Hepatocyte (in vitro differentiated cells): ENCODE measurements at regions not wholly inside any gene's neighbourhood (a gene's known extent, or its start where the extent isn't known, plus 50 kb on each side); places are given as distances from the start of the nearest gene placed in this dataset.

Experiments used
- DNase-seq: peaks from one replicate; pipeline ENCODE4 v3.0.0-alpha.2; 2016; ENCODE audit warnings: low spot score
- H2AFZ ChIP-seq: fragments of 200-600 bp; sonication (generic); 2 replicates; pipeline ENCODE4 v1.6.0; 2016; ENCODE audit warnings: antibody characterized with exemption, mild to moderate bottlenecking
- H3K27ac ChIP-seq: fragments of 200-600 bp; sonication (generic); 2 replicates; pipeline ENCODE4 v1.5.1; 2016; ENCODE audit warnings: mild to moderate bottlenecking
- H3K27me3 ChIP-seq: fragments of 200-600 bp; sonication (generic); 2 replicates; pipeline ENCODE4 v1.6.1; 2016
- H3K36me3 ChIP-seq: fragments of 200-600 bp; sonication (generic); replicated peaks from 2 replicates; pipeline ENCODE4 v1.5.1; 2016; ENCODE audit warnings: low read depth; ENCODE audit not compliant: insufficient read depth
- H3K4me1 ChIP-seq: fragments of 200-600 bp; sonication (generic); 2 replicates; pipeline ENCODE4 v1.5.1; 2016; ENCODE audit warnings: mild to moderate bottlenecking, moderate library complexity; ENCODE audit not compliant: insufficient read depth
- H3K4me2 ChIP-seq: fragments of 200-600 bp; sonication (generic); 2 replicates; pipeline ENCODE4 v1.6.0; 2016
- H3K4me3 ChIP-seq: fragments of 200-600 bp; sonication (generic); 2 replicates; pipeline ENCODE4 v1.5.1; 2016; ENCODE audit warnings: mild to moderate bottlenecking
- H3K79me2 ChIP-seq: fragments of 200-600 bp; sonication (generic); 2 replicates; pipeline ENCODE4 v1.6.0; 2017; ENCODE audit warnings: mild to moderate bottlenecking
- H3K9me2 ChIP-seq: fragments of 200-600 bp; sonication (generic); replicated peaks from 2 replicates; pipeline ENCODE4 v1.6.0; 2017; ENCODE audit warnings: mild to moderate bottlenecking; ENCODE audit not compliant: insufficient read depth
- H3K9me3 ChIP-seq: fragments of 200-600 bp; sonication (generic); 2 replicates; pipeline ENCODE4 v1.5.1; 2016; ENCODE audit warnings: low read depth, mild to moderate bottlenecking
- H4K20me1 ChIP-seq: fragments of 200-600 bp; sonication (generic); 2 replicates; pipeline ENCODE4 v1.6.0; 2016; ENCODE audit warnings: mild to moderate bottlenecking; ENCODE audit not compliant: insufficient read depth, poor library complexity, severe bottlenecking
- EZH2 ChIP-seq: fragments of 200-600 bp; sonication (generic); IDR thresholded peaks from 2 replicates; pipeline ENCODE4 v1.6.1; 2016; ENCODE audit warnings: antibody characterized with exemption, mild to moderate bottlenecking, borderline replicate concordance
- EZH2phosphoT487 ChIP-seq: fragments of 200-600 bp; sonication (generic); IDR thresholded peaks from one replicate; pipeline ENCODE4 v1.6.1; 2018; ENCODE audit warnings: antibody characterized with exemption, mild to moderate bottlenecking, low read depth, moderate library complexity; ENCODE audit not compliant: unreplicated experiment, severe bottlenecking
- WGBS: methylation state at CpG from one replicate; pipeline ENCODE4 v1.1.6; 2016; ENCODE audit warnings: low lambda C conversion rate; ENCODE audit errors: missing lambda C conversion rate; 5-methylcytosine and 5-hydroxymethylcytosine counted together
- TF ChIP-seq, protein P1 (sequence below): fragments of 200-600 bp; sonication (generic); IDR thresholded peaks from 2 replicates; pipeline ENCODE4 v1.5.1; 2016; ENCODE audit warnings: antibody characterized with exemption, mild to moderate bottlenecking; ENCODE audit not compliant: poor library complexity

DNA sequence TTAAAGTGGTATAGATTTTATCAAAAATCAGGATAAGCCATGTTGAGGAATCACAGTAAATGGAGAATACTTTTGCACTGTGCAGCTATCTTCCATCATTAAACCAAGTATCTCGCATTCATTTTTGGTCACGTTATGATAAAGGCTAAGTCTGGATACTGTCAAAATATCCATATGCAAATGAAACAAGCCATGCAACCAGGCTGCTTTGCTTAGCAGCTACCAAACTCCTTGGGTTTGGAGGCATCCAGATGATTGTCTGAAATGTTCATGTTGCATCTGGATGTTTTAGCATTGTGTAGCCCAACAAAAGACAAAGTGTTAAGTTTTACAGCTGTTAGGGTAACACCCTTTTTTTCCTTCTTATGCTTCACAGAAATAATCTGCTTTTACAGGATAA, 322.9 kb upstream of the MDFIC2 start:
- Histone ChIP-seq H3K36me3 (no peaks in the 10 kb centered on the region), H2AFZ (no peak overlapping the region), H3K4me1 (no peaks in the 10 kb centered on the region), H3K4me3 (no peak overlapping the region), H3K9me3 (no peaks in the 10 kb centered on the region), H3K9me2 (no peaks in the 10 kb centered on the region), H3K4me2 (no peak overlapping the region), H3K79me2 (no peaks in the 10 kb centered on the region), H3K27ac (no peak overlapping the region), H4K20me1 (no peaks in the 10 kb centered on the region), H3K27me3 (no peaks in the 10 kb centered on the region)
- no peak for DNase-seq
- 48% methylated on average over 2 of the region's 2 CpGs for WGBS
- TF ChIP-seq, protein P1, sequence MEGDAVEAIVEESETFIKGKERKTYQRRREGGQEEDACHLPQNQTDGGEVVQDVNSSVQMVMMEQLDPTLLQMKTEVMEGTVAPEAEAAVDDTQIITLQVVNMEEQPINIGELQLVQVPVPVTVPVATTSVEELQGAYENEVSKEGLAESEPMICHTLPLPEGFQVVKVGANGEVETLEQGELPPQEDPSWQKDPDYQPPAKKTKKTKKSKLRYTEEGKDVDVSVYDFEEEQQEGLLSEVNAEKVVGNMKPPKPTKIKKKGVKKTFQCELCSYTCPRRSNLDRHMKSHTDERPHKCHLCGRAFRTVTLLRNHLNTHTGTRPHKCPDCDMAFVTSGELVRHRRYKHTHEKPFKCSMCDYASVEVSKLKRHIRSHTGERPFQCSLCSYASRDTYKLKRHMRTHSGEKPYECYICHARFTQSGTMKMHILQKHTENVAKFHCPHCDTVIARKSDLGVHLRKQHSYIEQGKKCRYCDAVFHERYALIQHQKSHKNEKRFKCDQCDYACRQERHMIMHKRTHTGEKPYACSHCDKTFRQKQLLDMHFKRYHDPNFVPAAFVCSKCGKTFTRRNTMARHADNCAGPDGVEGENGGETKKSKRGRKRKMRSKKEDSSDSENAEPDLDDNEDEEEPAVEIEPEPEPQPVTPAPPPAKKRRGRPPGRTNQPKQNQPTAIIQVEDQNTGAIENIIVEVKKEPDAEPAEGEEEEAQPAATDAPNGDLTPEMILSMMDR, result no peak
- TF ChIP-seq EZH2, result no peak
- TF ChIP-seq EZH2phosphoT487, result no peak

DNA sequence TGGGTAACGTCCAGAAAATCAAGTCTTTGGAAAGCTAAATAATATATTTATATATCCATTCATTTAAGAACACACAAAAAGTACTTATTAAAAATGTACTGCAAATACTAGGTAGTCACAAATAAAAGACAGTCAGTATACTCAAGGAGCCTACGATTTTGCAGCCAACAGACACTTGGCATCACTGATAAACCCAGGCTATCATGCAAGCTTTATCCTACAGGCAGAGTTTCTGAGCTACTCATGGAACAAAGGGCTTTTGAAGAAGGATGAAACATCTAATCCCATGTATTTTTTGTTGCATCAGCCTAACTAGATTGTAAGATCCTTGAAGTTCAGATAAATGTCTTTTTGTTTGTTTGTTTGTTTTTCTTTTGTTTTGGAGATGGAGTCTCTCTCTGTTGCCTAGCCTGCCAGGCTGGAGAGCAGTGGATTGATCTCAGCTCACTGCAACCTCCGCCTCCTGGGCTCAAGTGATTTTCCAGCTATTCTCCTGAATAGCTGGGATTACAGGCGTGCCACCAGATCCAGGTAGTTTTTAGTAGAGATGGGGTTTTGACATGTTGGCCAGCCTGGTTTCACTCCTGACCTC, 319.4 kb upstream of the MDFIC2 start:
- no peaks in the 10 kb centered on the region for H4K20me1 ChIP-seq
- no peak overlapping the region for H2AFZ ChIP-seq
- no peaks in the 10 kb centered on the region for H3K9me2 ChIP-seq
- H3K79me2 ChIP-seq, result no peaks in the 10 kb centered on the region
- no peak overlapping the region for H3K27ac ChIP-seq
- H3K36me3 ChIP-seq, result no peaks in the 10 kb centered on the region
- H3K4me1 ChIP-seq, result no peaks in the 10 kb centered on the region
- H3K4me2 ChIP-seq, result no peak overlapping the region
- TF ChIP-seq, protein P1, result no peak
- TF ChIP-seq EZH2phosphoT487 (no peak), EZH2 (no peak)
- no peak overlapping the region for H3K4me3 ChIP-seq
- DNase-seq, result no peak
- 53% methylated on average over 4 of the region's 4 CpGs for WGBS
- H3K27me3 ChIP-seq, result no peaks in the 10 kb centered on the region
- no peaks in the 10 kb centered on the region for H3K9me3 ChIP-seq

DNA sequence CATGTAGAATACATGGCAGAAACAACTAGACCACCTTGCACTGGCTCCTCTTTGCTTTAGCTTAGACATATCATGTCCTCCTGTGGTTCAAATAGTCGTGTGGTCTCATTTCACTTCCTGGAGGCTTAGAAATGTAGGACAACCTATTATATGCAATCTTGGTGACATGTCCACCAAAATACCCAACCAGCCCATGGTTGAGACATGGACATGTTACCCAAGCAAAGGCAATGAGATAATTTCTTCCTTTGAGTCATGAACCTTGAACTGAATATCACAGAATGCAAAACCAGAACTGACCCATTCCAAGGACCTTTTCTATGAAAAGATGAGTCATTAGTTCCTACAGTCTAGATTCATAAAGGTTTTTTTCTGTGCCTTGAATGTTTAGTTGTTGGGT, 309.0 kb upstream of the MDFIC2 start:
- 96% methylated on average over 1 of the region's 1 CpG for WGBS
- Histone ChIP-seq H3K79me2 (no peaks in the 10 kb centered on the region), H3K27me3 (no peaks in the 10 kb centered on the region), H3K9me3 (no peaks in the 10 kb centered on the region), H3K9me2 (no peaks in the 10 kb centered on the region), H3K36me3 (no peaks in the 10 kb centered on the region), H3K4me3 (no peak overlapping the region), H3K27ac (no peak overlapping the region), H3K4me1 (no peaks in the 10 kb centered on the region), H2AFZ (no peak overlapping the region), H3K4me2 (no peak overlapping the region), H4K20me1 (no peaks in the 10 kb centered on the region)
- TF ChIP-seq EZH2phosphoT487 (no peak), EZH2 (no peak)
- TF ChIP-seq, protein P1, result no peak
- DNase-seq, result no peak
